Esophagus muscularis mucosa (tissue), 4 donors: ENCODE measurements at regions not wholly inside any gene's neighbourhood (a gene's known extent, or its start where the extent isn't known, plus 50 kb on each side); places are given as distances from the start of the nearest gene placed in this dataset.

Experiments
- EP300 ChIP-seq: sonication (generic); formaldehyde crosslinking; IDR thresholded peaks from one replicate; pipeline ENCODE4 v1.6.1; 2017; ENCODE audit warnings: antibody characterized with exemption
- POLR2AphosphoS5 ChIP-seq, 2 donors: sonication (generic); formaldehyde crosslinking; IDR thresholded peaks; one replicate each; pipeline ENCODE4 v1.6.1; 2017; ENCODE audit warnings: antibody characterized with exemption in 2 of 2
- TF ChIP-seq, protein P1 (sequence below), 3 experiments: fragments of 200-600 bp in 2 of 3; fragments of 450-650 bp in 1 of 3; sonication (generic) in 2 of 3; IDR thresholded peaks; one replicate each; pipeline ENCODE4 v1.5.1; 2017 to 2019; ENCODE audit warnings: antibody characterized with exemption in 3 of 3, mild to moderate bottlenecking in 2 of 3, moderate library complexity in 1 of 3

DNA sequence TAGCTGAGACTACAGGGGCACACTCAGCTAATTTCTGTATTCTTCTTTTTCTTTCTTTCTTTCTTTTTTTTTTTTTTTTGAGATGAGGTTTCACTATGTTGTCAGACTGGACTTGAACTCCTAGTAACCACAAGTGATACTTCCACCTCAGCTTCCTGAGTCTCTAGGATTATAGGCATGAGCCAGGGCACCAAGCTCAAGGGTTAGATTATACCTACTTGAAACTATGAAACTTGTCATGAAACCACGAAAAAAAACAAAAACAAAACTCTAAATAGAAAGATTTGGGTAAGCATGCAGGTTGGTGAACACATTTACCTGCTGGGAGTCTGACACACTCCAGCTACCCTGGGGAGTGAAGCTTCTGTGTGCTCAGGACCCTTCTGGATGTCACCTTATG lies 2250.4 kb downstream of the MRPL39 start:
- TF ChIP-seq POLR2AphosphoS5 (IDR thresholded peaks at IDR 0.05) (no peak), EP300 (no peak)
- TF ChIP-seq, protein P1, sequence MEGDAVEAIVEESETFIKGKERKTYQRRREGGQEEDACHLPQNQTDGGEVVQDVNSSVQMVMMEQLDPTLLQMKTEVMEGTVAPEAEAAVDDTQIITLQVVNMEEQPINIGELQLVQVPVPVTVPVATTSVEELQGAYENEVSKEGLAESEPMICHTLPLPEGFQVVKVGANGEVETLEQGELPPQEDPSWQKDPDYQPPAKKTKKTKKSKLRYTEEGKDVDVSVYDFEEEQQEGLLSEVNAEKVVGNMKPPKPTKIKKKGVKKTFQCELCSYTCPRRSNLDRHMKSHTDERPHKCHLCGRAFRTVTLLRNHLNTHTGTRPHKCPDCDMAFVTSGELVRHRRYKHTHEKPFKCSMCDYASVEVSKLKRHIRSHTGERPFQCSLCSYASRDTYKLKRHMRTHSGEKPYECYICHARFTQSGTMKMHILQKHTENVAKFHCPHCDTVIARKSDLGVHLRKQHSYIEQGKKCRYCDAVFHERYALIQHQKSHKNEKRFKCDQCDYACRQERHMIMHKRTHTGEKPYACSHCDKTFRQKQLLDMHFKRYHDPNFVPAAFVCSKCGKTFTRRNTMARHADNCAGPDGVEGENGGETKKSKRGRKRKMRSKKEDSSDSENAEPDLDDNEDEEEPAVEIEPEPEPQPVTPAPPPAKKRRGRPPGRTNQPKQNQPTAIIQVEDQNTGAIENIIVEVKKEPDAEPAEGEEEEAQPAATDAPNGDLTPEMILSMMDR (IDR thresholded peaks at IDR 0.05) = no peak
